Activated naive CD8-positive, alpha-beta T cell (primary cell): ENCODE measurements at regions not wholly inside any gene's neighbourhood (a gene's known extent, or its start where the extent isn't known, plus 50 kb on each side); places are given as distances from the start of the nearest gene placed in this dataset.
"Not testable (repeated sequence)": the region's sequence is repeated elsewhere in the genome, so short reads cannot be mapped to it uniquely, and the experiment has no call there.

ENCODE experiments used
- H3K27ac Mint-ChIP-seq: one replicate; pipeline ENCODE4 v1.8.0; 2021; ENCODE audit warnings: mixed read lengths
- H3K27me3 Mint-ChIP-seq: one replicate; pipeline ENCODE4 v1.8.0; 2021; ENCODE audit warnings: mixed read lengths
- H3K36me3 Mint-ChIP-seq: one replicate; pipeline ENCODE4 v1.8.0; 2021; ENCODE audit warnings: mixed read lengths
- H3K4me1 Mint-ChIP-seq: one replicate; pipeline ENCODE4 v1.8.0; 2021; ENCODE audit warnings: low read depth, mixed read lengths
- H3K4me3 Mint-ChIP-seq: one replicate; pipeline ENCODE4 v1.8.0; 2021; ENCODE audit warnings: mild to moderate bottlenecking, mixed read lengths
- H3K9me3 Mint-ChIP-seq: one replicate; pipeline ENCODE4 v1.8.0; 2021; ENCODE audit warnings: low read depth, mixed read lengths

- H3K27ac Mint-ChIP-seq, result no peak overlapping the region
- no peak overlapping the region for H3K4me3 Mint-ChIP-seq
- no peaks in the 10 kb centered on the region for H3K4me1 Mint-ChIP-seq
- peaks cover 2% of the 10 kb centered on the region for H3K27me3 Mint-ChIP-seq
- H3K9me3 Mint-ChIP-seq, result no peaks in the 10 kb centered on the region
- H3K36me3 Mint-ChIP-seq, result no peaks in the 10 kb centered on the region
Observed at GRCh38 chr7:106590209-106590816, 70.6 kb downstream of the CCDC71L start.

GRCh38 chr7:106589198-106589879, 71.6 kb downstream of the CCDC71L start:
- Mint-ChIP-seq H3K36me3 (no peaks in the 10 kb centered on the region), H3K9me3 (no peaks in the 10 kb centered on the region), H3K4me1 (no peaks in the 10 kb centered on the region), H3K27ac (no peak overlapping the region), H3K27me3 (peaks cover 2% of the 10 kb centered on the region), H3K4me3 (no peak overlapping the region)

GRCh38 chr7:106588422-106589197, 72.3 kb downstream of the CCDC71L start:
- Mint-ChIP-seq H3K4me3 (no peak overlapping the region), H3K27me3 (peaks cover 2% of the 10 kb centered on the region), H3K27ac (no peak overlapping the region), H3K9me3 (no peaks in the 10 kb centered on the region), H3K36me3 (peaks cover 2% of the 10 kb centered on the region), H3K4me1 (no peaks in the 10 kb centered on the region)

DNA sequence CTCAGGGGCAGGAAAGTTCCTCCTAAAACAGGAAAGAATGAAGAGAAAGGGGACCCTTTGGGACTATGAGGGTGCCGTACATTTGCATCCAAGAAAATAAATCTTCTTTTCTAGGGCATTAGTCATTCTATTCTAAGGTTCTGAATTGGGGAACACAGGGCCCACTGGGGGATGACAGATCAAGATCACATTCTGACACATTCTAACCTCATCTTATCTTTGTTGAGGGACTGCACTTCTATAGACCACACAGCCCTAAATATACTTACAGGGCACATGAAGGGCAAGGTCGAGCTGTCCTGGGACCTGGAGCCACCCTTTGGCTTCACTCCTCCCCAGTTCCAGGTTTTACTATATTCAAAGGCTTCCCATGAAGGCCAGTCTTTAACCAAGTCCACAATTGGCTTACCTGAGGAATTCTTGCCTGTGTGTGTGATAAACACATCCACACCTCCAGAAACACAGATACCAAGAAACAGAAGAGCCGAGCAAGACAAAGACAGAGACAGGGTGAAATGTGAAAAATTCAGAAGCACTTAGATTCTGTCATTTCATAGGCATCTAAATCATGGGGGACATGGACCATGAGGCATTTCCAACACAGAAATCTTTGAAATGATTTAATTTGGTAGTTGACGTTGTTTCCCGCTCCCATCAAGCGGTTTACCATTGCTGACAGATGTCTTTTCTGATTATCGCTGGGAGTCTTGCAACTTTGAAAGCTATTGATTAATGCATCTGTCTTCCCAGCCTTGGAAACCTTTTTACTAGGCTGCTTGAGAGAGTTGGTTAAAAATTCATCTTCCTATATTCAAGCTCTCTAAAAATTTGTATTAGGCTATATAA, 75.8 kb downstream of the CCDC71L start:
- Mint-ChIP-seq H3K4me1 (no peaks in the 10 kb centered on the region), H3K27ac (no peak overlapping the region), H3K36me3 (peaks cover 2% of the 10 kb centered on the region), H3K27me3 (peaks cover 2% of the 10 kb centered on the region), H3K9me3 (no peaks in the 10 kb centered on the region), H3K4me3 (no peak overlapping the region)

DNA sequence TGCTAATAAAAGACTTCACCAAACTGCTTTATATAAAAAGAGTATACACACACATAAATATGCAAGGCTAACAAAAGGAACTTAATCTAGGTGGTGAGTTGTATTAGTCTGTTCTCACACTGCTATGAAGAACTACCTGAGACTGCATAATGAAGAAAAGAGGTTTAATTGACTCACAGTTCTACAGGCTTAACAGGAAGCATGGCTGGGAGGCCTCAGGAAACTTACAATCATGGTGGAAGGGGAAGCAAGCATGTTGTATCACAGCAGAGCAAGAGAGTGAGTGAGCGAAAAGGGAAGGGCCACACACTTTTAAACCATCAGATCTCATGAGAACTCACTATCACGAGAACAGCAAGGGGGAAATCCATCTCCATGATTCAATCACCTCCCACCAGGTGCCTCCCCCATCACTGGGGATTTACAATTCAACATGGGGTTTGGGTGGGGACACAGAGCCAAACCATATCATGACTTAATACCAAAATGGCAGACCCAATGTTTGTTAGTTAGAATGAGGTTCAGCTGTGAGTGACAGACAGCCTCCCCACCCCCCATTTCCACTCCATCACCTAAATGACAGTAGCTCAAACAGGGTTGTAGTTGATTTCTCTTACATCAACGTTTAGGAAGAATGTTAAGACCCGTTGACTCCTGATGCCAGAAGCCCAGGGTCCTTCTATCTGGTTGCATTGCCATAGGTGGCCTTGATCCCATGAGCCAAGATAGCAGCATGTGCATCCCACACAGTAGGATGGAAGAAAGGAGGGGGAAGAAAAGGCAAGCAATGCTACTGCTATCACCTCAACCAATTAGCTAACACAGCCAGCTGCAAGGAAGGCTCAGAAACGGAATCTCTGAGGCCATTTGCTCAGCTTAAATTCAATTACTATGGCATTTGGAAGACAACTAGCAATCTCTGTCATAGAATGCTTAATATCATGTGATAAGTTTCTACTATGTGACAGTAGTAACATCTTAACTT, 77.0 kb downstream of the CCDC71L start:
- Mint-ChIP-seq H3K4me1 (no peaks in the 10 kb centered on the region), H3K9me3 (no peaks in the 10 kb centered on the region), H3K36me3 (peaks cover 2% of the 10 kb centered on the region), H3K27ac (no peak overlapping the region), H3K27me3 (peaks cover 2% of the 10 kb centered on the region), H3K4me3 (no peak overlapping the region)

DNA sequence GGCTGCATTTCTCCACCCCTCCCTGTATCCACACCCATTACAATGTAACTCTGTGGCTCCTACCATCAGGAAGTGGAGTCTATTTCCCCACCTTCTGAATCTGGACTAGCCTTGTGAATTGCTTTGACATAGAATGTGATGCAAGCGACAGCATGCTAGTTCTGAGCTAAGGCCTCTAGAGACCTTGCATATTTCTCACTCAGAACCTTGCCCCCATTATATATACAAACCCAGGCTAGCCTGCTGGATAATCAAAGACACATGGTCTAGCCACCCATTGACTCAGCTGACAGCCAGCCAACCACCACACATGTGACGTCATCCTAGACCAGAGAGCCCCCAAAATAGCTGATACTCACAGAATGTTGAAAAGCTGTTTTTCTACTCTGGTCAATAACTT, 77.9 kb downstream of the CCDC71L start:
- H3K36me3 Mint-ChIP-seq, result peaks cover 4% of the 10 kb centered on the region
- peaks cover 2% of the 10 kb centered on the region for H3K27me3 Mint-ChIP-seq
- no peaks in the 10 kb centered on the region for H3K9me3 Mint-ChIP-seq
- H3K27ac Mint-ChIP-seq, result no peak overlapping the region
- H3K4me1 Mint-ChIP-seq, result no peaks in the 10 kb centered on the region
- no peak overlapping the region for H3K4me3 Mint-ChIP-seq

DNA sequence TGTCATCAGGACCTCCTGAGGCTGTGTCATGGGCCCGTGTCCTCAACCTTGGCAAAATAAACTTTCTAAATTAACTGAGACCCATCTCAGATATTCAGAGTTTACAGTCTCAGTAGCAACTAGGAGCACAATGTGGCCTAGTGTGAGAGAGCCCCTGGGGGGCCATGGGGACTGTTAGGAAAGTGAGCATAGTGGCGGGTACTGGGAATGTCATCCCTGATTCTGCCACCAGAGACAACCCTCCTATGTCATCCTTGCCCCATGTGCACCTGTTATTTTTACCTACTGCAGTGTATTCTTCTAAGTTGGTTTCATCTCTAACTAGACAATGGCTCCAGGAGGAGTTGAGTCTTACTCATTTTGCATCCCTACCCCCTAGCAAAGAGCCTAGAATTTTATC, 78.6 kb downstream of the CCDC71L start:
- Mint-ChIP-seq H3K36me3 (peaks cover 4% of the 10 kb centered on the region), H3K9me3 (no peaks in the 10 kb centered on the region), H3K4me1 (no peaks in the 10 kb centered on the region), H3K27me3 (peaks cover 2% of the 10 kb centered on the region), H3K4me3 (no peak overlapping the region), H3K27ac (no peak overlapping the region)

DNA sequence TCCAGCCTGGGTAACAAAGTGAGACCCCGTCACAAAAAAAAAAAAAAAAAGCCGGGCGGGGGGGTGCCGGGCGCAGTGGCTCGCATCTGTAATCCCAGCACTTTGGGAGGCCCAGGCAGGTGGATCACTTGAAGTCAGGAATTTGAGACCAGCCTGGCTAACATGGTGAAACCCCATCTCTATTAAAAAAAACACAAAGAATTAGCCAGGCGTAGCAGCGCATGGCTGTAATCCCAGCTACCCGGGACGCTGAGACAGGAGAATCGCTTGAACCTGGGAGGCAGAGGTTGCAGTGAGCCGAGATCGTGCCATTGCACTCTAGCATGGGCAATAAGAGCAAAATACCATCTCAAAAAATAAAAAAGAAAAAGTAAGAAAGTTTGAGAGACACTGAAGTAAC, 81.9 kb downstream of the CCDC71L start:
- H3K4me1 Mint-ChIP-seq, H3K4me3 Mint-ChIP-seq, H3K27me3 Mint-ChIP-seq, H3K27ac Mint-ChIP-seq, H3K36me3 Mint-ChIP-seq, H3K9me3 Mint-ChIP-seq: not testable (repeated sequence)

DNA sequence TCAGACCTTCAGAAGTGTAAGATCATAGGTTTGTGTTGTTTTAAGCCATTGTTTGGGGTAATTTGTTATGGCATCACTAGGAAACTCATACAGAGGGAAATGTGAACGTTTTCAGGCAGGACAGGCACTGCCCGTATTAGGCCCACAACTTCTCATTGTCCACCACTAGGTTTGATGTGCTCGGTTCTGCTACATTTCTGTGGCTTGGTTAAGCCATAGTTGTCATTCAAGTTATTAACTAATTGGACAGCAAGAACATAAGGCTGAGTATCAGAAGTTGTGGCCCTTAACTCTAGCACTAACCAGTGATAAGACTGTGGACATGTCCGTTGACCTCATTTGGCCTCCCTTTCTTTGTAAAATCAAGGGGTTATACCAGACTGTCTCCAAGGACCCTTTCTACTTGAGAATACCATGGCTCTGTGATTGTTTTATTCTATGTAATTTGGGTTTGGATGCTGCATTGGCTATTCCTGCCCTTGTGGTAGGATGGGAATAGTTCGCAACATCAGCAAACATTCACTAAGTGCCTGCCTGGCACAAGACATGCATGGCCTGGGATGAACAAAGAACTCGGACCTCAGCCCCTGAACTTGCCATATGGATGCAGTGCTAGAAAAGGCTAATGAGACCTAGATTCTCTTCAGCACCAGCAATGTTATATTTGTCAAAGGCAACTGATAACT, 85.7 kb downstream of the CCDC71L start:
- Mint-ChIP-seq H3K36me3 (peaks cover 2% of the 10 kb centered on the region), H3K4me3 (no peak overlapping the region), H3K9me3 (no peaks in the 10 kb centered on the region), H3K27ac (no peak overlapping the region), H3K4me1 (no peaks in the 10 kb centered on the region), H3K27me3 (peaks cover 4% of the 10 kb centered on the region)

DNA sequence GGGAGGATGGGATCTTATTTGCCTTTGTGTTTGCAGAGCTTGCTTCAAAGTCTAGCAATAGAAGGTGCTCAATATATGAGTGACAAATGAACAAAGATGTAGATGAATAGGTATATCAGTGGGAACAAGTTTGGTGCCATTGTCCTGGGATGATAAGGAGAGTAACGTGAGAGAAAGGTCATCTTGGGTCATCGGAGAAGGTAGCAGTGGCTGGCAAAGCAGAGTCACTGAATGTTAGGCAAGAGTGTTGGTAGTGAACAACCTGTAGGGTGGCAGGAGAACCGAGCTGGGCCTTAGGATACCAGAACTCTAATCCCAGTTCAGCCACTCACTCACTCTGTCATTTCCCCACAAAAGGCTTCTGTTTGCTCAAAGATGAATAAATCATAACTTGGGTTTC, 87.2 kb downstream of the CCDC71L start:
- Mint-ChIP-seq H3K4me3 (no peak overlapping the region), H3K36me3 (peaks cover 2% of the 10 kb centered on the region), H3K9me3 (no peaks in the 10 kb centered on the region), H3K4me1 (peaks cover 2% of the 10 kb centered on the region), H3K27me3 (peaks cover 4% of the 10 kb centered on the region), H3K27ac (no peak overlapping the region)

- no peak overlapping the region for H3K4me3 Mint-ChIP-seq
- H3K36me3 Mint-ChIP-seq, result no peaks in the 10 kb centered on the region
- H3K27me3 Mint-ChIP-seq, result peaks cover 4% of the 10 kb centered on the region
Observed at GRCh38 chr7:106573125-106573663, 87.8 kb downstream of the CCDC71L start.

GRCh38 chr7:106572394-106573124, 88.4 kb downstream of the CCDC71L start:
- H3K27ac Mint-ChIP-seq, result no peak overlapping the region
- H3K27me3 Mint-ChIP-seq, result peaks cover 4% of the 10 kb centered on the region
- peaks cover 7% of the 10 kb centered on the region for H3K4me1 Mint-ChIP-seq
- no peaks in the 10 kb centered on the region for H3K36me3 Mint-ChIP-seq
- no peak overlapping the region for H3K4me3 Mint-ChIP-seq
- no peaks in the 10 kb centered on the region for H3K9me3 Mint-ChIP-seq

More at GRCh38 chr7:106573125-106573663, 87.8 kb downstream of the CCDC71L start:
- Mint-ChIP-seq H3K4me1 (peaks cover 7% of the 10 kb centered on the region), H3K9me3 (no peaks in the 10 kb centered on the region), H3K27ac (no peak overlapping the region)

GRCh38 chr7:106571563-106571962, 89.4 kb downstream of the CCDC71L start:
- peaks cover 7% of the 10 kb centered on the region for H3K4me1 Mint-ChIP-seq
- H3K9me3 Mint-ChIP-seq, result no peaks in the 10 kb centered on the region
- H3K36me3 Mint-ChIP-seq, result no peaks in the 10 kb centered on the region
- no peak overlapping the region for H3K4me3 Mint-ChIP-seq
- H3K27me3 Mint-ChIP-seq, result peaks cover 4% of the 10 kb centered on the region
- H3K27ac Mint-ChIP-seq, result no peak overlapping the region
